ENCODE measurements at regions not wholly inside any gene's neighbourhood (a gene's known extent, or its start where the extent isn't known, plus 50 kb on each side); places are given as distances from the start of the nearest gene placed in this dataset.
"Not testable (repeated sequence)": the region's sequence is repeated elsewhere in the genome, so short reads cannot be mapped to it uniquely, and the experiment has no call there.

DNA sequence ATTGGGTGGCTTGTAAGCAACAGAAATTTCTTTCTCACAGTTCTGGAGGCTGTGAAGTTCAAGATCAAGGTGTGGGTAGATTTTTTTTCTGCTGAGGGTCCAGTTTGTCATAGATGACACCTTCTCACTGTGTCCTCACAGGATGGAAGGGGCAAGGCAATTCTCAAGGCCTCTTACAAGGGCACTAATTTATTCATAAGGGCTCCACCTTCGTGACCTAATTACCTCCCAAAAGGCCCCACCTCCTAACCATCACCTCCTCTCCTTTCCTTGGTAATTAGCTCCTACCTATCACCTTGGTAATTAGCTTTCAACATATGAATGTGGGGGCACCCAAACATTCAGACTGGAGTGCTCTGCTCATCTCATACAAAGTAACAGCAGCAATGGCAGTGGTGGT lies 92.3 kb upstream of the CD44 start:
- H3K27ac ChIP-seq = no peak overlapping the region
- TF ChIP-seq ZFX (IDR thresholded peaks at IDR 0.05; ENCODE audit: borderline replicate concordance) = no peak
- TF ChIP-seq, protein P1, sequence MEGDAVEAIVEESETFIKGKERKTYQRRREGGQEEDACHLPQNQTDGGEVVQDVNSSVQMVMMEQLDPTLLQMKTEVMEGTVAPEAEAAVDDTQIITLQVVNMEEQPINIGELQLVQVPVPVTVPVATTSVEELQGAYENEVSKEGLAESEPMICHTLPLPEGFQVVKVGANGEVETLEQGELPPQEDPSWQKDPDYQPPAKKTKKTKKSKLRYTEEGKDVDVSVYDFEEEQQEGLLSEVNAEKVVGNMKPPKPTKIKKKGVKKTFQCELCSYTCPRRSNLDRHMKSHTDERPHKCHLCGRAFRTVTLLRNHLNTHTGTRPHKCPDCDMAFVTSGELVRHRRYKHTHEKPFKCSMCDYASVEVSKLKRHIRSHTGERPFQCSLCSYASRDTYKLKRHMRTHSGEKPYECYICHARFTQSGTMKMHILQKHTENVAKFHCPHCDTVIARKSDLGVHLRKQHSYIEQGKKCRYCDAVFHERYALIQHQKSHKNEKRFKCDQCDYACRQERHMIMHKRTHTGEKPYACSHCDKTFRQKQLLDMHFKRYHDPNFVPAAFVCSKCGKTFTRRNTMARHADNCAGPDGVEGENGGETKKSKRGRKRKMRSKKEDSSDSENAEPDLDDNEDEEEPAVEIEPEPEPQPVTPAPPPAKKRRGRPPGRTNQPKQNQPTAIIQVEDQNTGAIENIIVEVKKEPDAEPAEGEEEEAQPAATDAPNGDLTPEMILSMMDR (IDR thresholded peaks at IDR 0.05) = no peak

DNA sequence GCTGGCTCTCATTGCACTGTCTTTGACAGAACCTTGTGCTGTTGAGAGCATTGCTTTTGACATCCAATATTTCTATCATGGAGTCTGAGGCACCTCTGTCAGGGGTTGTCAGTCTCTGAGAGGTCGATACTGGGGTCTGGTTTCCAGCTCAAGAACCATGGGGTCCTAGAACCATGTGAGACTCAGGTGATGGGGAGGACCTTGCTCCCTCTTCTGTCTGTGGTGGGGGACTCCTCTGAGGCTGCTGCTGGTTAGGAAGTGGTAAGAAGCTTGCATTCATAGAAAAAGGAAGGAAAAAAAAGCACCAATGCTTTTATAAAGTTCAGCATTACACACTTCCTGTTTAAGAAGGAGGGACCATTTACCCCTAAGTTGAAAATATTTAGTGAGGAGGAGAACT lies 91.8 kb upstream of the CD44 start:
- no peak for TF ChIP-seq ZFX (IDR thresholded peaks at IDR 0.05; ENCODE audit: borderline replicate concordance)
- TF ChIP-seq, protein P1 (IDR thresholded peaks at IDR 0.05) = no peak
- no peak overlapping the region for H3K27ac ChIP-seq

DNA sequence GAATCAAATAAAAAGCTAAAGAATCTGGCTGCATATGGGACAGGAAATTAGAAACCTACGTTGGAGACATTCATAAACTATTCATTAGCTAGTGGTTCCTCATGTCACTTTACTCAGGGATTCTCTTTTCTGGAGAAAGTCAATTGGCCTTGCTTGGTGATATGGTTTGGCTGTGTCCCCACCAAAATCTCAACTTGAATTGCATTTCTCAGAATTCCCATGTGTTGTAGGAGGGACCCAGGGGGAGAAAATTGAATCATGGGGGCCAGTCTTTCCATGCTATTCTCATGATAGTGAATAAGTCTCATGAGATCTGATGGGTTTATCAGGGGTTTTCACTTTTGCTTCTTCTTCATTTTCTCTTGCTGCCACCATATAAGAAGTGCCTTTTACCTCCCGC lies 91.2 kb upstream of the CD44 start:
- H3K27ac ChIP-seq = no peak overlapping the region
- TF ChIP-seq ZFX (IDR thresholded peaks at IDR 0.05; ENCODE audit: borderline replicate concordance) = no peak
- TF ChIP-seq, protein P1 (IDR thresholded peaks at IDR 0.05) = no peak

DNA sequence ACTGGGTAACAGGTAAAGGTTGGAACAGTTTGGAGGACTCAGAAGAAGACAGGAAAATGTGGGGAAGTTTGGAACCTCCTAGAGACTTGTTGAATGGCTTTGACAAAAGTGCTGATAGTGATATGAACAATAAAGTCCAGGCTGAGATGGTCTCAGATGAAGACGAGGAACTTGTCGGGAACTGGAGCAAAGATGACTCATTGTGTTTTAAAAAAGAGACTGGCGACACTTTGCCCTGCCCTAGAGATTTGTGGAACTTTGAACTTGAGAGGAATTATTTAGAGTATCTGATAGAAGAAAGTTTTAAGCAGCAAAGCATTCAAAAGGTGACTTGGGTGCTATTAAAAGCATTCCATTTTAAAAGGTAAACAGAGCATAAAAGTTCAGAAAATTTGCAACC lies 90.6 kb upstream of the CD44 start:
- not testable (repeated sequence) for H3K27ac ChIP-seq

DNA sequence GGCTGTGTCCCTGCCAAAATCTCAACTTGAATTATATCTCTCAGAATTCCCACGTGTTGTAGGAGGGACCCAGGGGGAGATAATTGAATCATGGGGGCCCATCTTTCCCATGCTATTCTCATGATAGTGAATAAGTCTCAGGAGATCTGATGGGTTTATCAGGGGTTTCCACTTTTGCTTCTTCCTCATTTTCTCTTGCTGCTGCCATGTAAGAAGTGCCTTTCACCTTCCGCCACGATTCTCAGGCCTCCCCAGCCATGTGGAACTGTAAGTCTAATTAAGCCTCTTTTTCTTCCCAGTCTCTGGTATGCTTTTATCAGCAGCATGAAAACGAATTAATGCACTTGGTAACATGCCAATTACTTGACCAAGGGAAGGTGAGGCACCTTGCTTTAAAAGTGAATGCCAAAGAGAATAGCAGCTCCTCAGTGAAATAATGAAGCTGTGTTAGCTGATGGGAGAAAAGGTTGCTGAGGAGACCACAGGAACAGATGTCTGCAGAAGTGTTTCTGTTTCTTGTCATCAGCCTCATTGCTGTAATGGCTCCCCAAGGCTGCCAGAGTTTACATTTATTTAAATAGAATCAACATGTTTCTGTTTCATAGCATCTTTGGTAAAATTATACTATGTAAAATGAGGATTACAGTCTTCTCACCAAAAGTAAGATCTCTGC lies 89.0 kb upstream of the CD44 start:
- H3K27ac ChIP-seq = no peak overlapping the region
- TF ChIP-seq, protein P1 (IDR thresholded peaks at IDR 0.05) = no peak

DNA sequence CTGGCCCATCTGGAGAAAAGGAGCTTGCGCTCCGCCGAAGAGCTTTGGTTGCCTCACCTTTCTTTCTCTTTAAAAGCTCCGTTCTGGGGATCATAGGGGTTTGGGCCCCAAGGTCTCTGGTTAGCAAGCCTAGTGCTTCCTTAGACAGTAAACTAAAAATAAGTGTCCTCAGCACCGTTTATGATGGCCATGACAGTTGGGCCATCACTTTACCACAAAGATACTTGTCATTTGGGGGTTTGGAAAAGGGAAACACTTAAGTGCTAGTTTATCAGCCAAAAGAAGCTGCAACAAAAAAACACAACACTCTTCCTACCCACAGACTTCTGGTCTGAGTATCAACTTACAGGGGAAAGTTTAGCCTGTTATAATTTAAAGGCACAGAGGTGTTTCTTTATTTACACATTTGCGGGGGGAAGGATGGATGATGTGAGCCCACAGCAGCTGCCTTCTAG lies 88.4 kb upstream of the CD44 start:
- no peak overlapping the region for H3K27ac ChIP-seq
- TF ChIP-seq, protein P1 (IDR thresholded peaks at IDR 0.05) = no peak
- no peak for TF ChIP-seq ZFX (IDR thresholded peaks at IDR 0.05; ENCODE audit: borderline replicate concordance)

DNA sequence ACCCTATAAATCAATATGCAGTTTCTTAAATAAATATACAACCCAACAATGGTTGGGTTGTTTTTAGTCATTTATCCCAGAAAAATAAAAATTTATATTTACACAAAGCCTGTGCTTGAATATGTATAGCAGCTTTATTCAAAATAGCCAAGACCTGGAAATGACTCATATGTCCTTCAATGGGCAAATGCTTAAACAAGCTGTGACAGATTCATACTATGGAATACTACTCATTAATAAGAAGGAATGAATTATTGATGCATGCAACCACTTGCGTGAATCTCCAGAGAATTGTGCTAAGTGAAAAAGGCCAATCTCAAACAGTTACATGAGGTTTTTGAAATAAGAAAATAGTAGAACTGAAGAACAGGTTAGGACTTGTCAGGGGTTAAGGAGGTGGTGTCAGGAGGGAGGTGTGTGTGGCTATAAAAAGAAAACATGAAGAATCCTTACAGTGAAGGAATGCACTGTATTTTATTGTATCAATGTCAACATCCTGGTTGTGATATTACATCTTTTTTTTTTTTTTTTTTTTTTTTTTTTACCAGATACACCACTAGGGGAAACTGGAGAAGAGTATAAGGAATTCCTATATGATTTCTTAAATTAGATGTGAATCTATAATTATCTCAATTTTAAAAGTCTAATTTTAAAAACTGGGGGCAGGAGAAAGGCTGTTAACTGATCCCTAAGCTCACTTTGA lies 82.4 kb upstream of the CD44 start:
- TF ChIP-seq, protein P1 (IDR thresholded peaks at IDR 0.05) = no peak
- no peak for TF ChIP-seq ZFX (IDR thresholded peaks at IDR 0.05; ENCODE audit: borderline replicate concordance)
- no peak overlapping the region for H3K27ac ChIP-seq

All from 22Rv1 (cell line).